LNCAP (cell line): ENCODE measurements at regions not wholly inside any gene's neighbourhood (a gene's known extent, or its start where the extent isn't known, plus 50 kb on each side); places are given as distances from the start of the nearest gene placed in this dataset.

ENCODE experiments used
- TF ChIP-seq, protein P1 (sequence below): fragments of 450-650 bp; IDR thresholded peaks from 2 replicates; pipeline ENCODE4 v1.5.1; 2017; ENCODE audit warnings: mild to moderate bottlenecking

DNA sequence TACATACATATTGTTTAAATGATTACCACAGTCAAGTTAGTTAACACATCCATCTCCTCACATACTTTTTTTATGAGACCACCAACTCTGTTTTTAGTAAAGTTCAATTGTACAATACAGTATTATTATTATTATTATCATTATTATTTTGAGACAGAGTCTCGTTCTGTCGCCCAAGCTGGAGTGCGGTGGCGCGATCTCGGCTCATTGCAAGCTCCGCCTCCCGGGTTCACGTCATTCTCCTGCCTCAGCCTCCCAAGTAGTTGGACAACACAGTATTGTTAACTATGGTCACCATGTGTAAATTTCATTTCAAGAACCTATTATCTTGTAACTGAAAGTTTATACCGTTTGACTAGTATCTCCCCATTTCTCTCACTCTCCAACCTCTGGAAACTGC is 942.0 kb upstream of the FBXO33 start:
- TF ChIP-seq, protein P1, sequence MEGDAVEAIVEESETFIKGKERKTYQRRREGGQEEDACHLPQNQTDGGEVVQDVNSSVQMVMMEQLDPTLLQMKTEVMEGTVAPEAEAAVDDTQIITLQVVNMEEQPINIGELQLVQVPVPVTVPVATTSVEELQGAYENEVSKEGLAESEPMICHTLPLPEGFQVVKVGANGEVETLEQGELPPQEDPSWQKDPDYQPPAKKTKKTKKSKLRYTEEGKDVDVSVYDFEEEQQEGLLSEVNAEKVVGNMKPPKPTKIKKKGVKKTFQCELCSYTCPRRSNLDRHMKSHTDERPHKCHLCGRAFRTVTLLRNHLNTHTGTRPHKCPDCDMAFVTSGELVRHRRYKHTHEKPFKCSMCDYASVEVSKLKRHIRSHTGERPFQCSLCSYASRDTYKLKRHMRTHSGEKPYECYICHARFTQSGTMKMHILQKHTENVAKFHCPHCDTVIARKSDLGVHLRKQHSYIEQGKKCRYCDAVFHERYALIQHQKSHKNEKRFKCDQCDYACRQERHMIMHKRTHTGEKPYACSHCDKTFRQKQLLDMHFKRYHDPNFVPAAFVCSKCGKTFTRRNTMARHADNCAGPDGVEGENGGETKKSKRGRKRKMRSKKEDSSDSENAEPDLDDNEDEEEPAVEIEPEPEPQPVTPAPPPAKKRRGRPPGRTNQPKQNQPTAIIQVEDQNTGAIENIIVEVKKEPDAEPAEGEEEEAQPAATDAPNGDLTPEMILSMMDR: no peak

DNA sequence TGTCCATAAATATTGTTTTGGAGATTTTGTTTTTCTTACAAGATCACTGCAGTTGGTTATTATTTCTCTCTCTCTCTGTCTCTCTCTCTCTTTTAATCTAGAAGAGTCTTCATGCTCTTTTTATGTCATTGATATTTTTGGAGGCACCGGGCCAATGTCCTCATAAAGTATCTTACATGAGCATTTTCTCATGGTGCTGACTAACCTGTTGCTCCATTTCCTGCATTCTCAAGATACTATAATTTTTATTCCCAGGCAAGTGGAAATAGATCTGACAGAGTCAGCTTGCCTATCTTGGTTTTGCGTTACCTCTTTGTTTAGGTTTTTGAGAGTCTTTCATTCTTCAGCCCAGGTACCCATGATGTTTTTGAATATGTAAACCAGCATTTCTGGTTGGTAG is 938.8 kb upstream of the FBXO33 start:
- TF ChIP-seq, protein P1: no peak

- TF ChIP-seq, protein P1: no peak
Observed at GRCh38 chr14:40368314-40368713, 936.1 kb upstream of the FBXO33 start.

- TF ChIP-seq, protein P1: no peak
Observed at GRCh38 chr14:40367717-40368116, 935.5 kb upstream of the FBXO33 start.

- TF ChIP-seq, protein P1: no peak
Observed at GRCh38 chr14:40365305-40365704, 933.1 kb upstream of the FBXO33 start.

DNA sequence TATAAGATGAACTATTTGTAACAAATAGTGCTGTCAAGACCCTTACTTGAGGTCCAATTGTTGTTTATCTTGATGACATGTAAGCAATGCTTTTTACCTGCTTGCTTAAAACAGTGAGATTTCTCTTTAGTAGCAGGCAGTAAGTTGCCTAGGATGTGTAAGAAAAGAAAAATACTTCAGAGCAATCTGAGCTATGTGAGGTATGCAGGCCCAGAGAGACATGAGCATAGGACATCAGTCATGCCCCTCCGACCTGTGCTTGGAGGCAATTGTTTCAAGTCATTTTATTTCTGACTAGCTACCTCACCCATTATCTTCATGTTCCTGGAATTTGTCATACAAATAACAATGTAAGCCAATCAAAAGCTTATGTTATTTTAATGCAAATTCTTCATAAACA is 930.6 kb upstream of the FBXO33 start:
- TF ChIP-seq, protein P1: no peak

DNA sequence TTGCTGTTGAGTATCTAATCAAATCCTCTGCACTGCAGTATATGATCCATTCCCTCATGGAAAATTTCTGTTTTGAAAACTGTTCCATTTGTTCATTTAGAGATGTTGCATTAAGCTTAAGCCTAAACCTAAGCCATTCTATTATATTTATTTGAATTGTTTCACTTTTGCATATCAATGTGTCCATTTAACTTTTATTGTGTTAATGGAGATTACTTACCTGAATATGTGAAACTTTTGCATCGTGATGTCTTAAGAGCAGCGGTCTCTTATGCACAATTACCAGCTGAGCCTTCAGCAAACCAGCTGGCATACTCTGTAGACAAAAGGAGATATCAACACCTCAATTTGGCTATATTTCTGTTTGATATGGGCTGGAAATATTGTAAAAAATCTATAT is 922.5 kb upstream of the FBXO33 start:
- TF ChIP-seq, protein P1: no peak

- TF ChIP-seq, protein P1: no peak
Observed at GRCh38 chr14:40347675-40348074, 915.4 kb upstream of the FBXO33 start.
